ENCODE measurements at regions not wholly inside any gene's neighbourhood (a gene's known extent, or its start where the extent isn't known, plus 50 kb on each side); places are given as distances from the start of the nearest gene placed in this dataset.

- TF ChIP-seq, protein P1, sequence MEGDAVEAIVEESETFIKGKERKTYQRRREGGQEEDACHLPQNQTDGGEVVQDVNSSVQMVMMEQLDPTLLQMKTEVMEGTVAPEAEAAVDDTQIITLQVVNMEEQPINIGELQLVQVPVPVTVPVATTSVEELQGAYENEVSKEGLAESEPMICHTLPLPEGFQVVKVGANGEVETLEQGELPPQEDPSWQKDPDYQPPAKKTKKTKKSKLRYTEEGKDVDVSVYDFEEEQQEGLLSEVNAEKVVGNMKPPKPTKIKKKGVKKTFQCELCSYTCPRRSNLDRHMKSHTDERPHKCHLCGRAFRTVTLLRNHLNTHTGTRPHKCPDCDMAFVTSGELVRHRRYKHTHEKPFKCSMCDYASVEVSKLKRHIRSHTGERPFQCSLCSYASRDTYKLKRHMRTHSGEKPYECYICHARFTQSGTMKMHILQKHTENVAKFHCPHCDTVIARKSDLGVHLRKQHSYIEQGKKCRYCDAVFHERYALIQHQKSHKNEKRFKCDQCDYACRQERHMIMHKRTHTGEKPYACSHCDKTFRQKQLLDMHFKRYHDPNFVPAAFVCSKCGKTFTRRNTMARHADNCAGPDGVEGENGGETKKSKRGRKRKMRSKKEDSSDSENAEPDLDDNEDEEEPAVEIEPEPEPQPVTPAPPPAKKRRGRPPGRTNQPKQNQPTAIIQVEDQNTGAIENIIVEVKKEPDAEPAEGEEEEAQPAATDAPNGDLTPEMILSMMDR (IDR thresholded peaks at IDR 0.05; ENCODE audit: low read depth, low read length, poor library complexity, severe bottlenecking): no peak
- no peak for TF ChIP-seq EZH2phosphoT487 (IDR thresholded peaks at IDR 0.05; ENCODE audit: borderline replicate concordance, low read length)
Measured at GRCh38 chr2:129761569-129762021, 217.9 kb upstream of the RAB6C start.

All from DOHH2 (cell line).